ENCODE measurements at regions not wholly inside any gene's neighbourhood (a gene's known extent, or its start where the extent isn't known, plus 50 kb on each side); places are given as distances from the start of the nearest gene placed in this dataset.

DNA sequence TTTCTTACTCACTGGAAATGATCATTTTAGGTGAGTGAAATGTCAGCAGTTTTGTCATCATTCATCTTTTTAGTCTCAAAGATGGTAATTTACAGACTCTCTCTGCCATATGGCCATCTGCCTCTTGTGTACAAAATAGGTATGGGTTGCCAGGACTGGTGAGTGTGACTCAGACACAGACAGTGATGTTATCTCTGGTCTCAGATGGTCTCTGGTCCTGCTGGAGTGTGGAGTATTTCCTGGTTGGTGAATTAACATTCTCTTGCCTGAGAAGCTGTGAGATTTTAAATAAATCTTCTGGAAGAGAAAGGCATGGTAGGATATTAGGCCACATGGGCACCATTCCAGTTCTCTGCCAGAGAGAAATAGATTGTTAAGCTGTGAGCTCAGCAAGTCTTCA is 207.0 kb downstream of the ATP23 start:
- TF ChIP-seq, protein P1, sequence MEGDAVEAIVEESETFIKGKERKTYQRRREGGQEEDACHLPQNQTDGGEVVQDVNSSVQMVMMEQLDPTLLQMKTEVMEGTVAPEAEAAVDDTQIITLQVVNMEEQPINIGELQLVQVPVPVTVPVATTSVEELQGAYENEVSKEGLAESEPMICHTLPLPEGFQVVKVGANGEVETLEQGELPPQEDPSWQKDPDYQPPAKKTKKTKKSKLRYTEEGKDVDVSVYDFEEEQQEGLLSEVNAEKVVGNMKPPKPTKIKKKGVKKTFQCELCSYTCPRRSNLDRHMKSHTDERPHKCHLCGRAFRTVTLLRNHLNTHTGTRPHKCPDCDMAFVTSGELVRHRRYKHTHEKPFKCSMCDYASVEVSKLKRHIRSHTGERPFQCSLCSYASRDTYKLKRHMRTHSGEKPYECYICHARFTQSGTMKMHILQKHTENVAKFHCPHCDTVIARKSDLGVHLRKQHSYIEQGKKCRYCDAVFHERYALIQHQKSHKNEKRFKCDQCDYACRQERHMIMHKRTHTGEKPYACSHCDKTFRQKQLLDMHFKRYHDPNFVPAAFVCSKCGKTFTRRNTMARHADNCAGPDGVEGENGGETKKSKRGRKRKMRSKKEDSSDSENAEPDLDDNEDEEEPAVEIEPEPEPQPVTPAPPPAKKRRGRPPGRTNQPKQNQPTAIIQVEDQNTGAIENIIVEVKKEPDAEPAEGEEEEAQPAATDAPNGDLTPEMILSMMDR (IDR thresholded peaks at IDR 0.05; ENCODE audit: low read depth, low read length, poor library complexity, severe bottlenecking): no peak
- TF ChIP-seq EZH2phosphoT487 (IDR thresholded peaks at IDR 0.05; ENCODE audit: borderline replicate concordance, low read length): no peak

All from DOHH2 (cell line).